ENCODE measurements at regions not wholly inside any gene's neighbourhood (a gene's known extent, or its start where the extent isn't known, plus 50 kb on each side); places are given as distances from the start of the nearest gene placed in this dataset.

DNA sequence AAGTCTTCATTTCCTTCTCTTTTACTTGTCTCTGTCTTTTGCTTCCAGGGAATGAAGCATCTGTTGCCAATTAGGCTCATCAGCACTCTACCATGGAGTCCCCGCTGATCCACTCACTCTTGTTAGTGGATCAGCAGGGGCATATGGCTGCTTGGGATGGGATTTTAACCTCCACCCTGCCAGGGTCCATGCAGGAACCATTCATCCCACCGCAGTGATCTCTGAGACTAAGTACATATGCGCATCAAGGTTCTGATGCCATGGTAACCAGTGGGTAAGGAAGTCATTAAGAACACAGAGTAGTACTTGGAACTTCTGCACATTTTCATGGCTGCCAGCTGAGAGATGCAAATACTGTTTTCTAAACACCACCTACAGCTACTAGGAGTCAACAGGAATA lies 374.0 kb upstream of the ALCAM start:
- no peak for DNase-seq

DNA sequence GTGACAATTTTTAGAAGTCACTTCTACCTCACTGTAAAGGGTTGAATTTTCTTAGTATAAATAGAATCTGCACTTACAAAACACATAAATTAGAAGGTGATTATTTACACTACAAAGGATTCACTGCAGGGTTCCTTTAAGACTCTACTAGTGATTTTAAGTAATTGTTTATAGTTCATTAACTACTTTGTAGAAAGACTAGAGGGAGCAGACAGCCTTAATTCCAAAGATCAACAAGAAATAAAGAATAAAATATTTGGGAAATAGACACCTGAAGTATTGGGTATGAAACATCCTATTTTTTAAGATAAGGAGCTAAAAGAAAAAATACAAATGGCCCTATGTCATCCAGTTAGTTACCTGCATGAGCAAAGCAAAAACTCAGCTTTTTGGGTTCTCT lies 360.5 kb upstream of the ALCAM start:
- no peak for DNase-seq

DNA sequence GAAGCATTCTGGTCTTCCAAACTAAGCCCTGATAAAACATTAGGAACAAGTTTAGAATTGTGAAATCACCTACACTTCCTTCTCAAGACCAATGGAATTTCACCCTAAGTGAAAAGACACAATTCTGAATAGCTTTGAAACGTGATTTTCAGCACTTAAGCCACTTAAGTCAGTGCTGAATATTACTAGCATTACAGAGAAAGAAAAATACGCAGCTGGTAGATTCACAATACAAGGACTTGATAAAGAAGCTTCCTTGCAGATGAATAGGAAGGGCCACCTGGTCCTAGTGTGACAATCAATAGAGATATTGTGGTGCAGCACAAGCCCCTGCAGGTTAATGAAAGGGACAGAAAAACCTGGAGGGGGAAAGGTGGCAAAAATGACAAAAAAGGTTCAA lies 353.1 kb upstream of the ALCAM start:
- no peak for DNase-seq

DNA sequence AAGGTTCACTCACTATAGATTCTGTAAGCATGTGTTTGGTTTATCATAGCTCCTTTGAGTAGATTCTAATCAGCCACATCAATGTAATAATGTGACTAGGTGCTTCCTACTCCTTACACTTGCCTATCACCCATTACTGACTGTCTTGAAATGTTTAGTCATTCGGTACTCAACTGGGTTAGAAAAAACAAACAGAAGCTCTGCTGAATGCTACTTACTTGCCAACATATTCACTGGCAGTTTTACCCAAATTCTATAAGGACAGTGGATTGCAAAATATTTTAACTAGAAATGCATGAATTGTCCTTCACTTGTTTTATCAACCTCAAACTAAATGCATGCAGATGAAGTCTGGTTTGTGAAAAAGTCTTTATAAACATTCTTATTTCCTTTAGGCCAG lies 352.1 kb upstream of the ALCAM start:
- DNase-seq = no peak

DNA sequence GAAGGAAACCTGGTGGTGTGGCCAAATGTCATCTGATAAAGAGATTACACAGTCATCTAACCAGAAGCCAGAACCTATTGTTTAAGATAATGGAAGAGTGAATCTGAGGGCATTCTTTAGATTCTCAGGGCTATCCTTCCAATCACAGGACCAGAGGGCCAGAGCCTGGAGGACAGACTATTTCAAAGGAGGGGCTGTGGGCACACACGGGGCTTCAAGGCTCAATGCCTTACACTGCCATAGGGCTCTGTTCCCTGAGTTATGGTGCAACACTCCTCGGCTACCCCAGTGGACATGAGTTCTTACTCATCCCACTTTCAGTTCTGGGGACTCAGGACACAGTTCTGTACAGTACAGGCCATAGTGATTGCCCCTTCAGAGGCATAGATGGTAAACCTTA lies 343.9 kb upstream of the ALCAM start:
- no peak for DNase-seq

DNA sequence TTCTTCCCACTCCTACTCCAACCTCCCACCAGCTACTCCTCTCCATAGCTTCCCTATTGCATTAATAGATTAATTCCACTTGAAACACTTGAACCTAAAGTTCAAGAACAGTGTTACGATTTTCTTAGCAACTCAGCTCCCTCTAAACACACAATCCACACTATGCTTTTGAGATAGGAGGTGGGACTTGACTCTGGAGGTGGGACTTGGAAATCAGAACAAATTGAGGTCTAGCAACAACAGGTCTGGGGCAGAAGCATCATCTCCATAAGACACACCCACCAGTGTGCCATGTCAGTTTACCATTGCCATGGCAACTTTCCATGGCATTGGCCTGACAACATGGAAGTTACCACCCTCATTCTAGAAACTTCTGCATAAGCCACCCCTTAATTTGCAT lies 336.5 kb upstream of the ALCAM start:
- DNase-seq = no peak

DNA sequence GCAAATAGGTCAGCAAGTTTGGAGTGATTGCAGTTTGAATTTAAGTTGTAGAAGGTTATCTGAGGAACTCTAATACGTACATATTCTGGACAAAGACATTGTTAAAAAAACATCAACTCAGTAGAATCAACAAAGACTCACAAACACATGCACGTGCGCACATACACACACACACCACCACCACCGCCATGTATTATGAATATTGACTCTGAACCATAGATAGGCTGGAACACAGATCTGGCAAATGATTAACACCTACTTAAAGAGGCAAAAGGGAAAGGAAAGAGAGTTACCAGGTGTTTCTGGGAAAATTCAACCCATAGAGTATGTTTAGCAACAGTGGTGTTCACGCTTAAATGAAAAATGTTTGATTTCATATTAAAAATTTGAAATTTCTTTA lies 334.2 kb upstream of the ALCAM start:
- no peak for DNase-seq

DNA sequence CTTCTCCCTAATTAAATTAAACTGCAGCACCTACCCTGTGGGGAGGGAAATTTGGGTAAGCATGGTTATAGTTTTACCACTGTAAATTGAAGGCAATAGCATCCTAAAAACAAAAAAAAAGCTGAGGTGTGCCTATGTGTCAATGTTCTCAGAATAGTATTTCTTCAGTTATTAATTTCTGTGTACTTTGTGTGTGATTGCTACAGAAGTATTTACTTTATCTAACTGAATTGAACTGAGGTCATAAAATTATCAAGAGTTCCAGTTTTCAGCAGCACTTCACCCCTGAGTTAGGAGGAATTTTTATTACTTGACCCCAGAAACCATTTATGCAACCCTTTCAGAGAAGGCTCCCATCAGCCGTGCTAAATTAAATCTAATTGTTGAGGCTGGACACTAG lies 333.6 kb upstream of the ALCAM start:
- DNase-seq = no peak

DNA sequence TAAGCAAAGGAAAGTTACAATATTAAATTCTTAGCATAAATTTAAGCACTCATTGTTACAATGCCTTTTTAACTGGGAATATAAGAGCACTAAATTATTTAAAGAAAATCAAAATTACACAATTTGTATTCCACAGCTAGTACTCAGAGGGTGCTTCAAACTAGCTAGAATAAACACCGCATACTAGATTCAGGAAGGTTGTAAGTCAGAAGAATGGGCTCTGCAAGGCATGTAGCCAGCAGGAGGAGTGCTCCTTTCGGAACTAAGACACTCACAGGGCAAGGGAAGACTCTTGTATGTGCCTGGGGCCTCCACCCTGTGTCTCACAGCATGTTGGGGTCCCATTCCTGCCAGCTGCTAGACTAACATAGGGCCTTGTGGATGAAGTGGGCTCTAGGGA lies 327.7 kb upstream of the ALCAM start:
- DNase-seq = no peak

DNA sequence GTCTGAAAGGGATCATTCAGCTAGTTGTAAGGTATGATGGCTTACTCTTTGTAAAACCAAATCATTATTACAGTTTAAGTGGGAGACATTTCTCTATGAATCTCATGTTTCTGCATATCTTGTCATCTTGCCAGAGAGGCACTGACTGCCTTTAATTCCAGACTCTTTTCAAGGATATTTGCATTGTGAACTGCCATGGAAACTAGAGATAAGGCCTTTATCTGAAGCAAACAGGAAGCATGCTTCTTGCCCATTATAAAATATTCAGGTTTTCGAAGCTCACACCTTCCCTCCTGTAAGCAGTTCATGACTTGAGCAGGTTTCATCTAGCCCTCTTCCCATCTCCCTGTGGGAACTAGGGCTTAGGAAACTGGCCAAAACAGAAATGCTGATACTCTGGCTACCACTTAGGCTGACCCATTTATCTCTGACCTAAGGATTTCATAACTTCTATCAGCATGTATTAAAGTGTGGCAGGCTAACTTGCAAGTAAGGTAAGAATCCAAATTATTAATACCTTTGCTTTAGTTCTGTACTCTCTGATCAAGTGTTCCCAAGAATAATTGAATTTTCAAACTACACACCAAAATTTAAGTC lies 326.6 kb upstream of the ALCAM start:
- no peak for DNase-seq

DNA sequence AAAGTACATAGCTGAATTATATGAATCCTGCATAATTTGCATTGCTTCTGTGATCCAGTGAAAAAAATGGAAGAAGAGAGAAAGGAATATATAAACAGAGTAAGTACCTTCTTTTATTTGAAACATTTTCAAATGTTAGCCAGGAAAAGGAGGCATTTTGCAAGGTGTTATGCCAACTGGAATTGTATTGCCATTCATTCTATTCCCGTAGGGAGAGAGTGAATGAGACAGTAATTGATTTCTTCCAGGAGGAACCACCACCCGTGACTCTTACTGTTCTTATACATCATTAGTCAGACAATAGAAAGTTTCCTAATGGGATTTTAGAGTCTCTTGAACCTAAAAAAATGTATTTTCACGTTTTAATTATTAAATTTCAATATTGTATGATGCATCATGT lies 324.1 kb upstream of the ALCAM start:
- no peak for DNase-seq

DNA sequence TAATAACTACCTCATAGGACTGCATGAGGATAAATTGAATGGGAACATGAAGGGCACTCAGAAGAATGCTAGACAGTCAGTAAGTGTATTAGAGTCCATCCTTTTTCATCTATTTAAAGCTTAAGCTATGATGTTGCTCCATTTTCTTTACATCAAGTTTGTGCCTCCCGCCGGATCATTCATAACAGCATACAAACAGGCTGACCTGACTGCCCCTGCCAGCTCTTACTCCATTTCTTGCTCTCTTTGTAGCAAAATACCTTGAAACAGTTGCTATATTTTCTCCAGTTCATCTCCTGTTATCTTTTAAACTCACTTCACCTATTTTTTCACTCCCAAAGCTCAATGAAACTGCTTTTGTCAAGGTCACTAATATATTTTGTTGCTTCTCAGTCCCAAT lies 315.6 kb upstream of the ALCAM start:
- no peak for DNase-seq

DNA sequence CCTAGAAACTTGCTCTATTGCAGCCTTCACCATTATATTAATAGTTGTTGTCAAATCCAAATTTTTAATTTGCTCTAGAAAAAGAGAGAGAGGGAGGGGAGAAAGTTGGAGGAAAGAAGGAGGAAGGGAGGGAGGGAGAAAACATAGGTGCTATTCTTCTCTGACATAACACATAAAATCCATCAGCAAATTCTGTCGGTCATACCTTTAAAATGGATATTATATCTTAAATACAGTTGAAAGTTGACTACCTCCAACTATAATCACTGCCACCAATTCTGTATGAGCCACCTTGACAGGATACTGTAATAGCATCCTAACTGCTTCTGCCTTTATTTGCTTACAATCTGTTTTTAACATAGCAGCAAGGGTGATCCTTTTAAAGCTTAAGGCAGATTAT lies 314.7 kb upstream of the ALCAM start:
- no peak for DNase-seq

DNA sequence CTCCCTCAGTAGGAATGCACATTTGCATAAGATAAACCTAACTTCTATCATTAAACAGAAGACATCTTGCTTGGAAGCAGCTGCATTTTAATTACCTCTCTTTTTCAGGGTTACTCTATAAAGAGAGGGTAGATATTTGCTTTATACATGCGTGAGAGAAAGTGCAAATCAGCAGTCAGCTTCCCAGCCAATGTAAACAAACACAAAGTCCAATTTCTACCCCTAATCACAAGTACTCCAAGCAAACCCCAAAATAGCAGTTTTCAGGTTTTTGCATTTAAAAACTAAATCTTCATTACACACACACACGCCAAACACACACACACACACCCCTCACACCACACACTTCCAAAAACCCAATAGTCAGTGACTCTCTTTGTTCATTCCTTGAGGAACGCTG lies 303.9 kb upstream of the ALCAM start:
- no peak for DNase-seq

DNA sequence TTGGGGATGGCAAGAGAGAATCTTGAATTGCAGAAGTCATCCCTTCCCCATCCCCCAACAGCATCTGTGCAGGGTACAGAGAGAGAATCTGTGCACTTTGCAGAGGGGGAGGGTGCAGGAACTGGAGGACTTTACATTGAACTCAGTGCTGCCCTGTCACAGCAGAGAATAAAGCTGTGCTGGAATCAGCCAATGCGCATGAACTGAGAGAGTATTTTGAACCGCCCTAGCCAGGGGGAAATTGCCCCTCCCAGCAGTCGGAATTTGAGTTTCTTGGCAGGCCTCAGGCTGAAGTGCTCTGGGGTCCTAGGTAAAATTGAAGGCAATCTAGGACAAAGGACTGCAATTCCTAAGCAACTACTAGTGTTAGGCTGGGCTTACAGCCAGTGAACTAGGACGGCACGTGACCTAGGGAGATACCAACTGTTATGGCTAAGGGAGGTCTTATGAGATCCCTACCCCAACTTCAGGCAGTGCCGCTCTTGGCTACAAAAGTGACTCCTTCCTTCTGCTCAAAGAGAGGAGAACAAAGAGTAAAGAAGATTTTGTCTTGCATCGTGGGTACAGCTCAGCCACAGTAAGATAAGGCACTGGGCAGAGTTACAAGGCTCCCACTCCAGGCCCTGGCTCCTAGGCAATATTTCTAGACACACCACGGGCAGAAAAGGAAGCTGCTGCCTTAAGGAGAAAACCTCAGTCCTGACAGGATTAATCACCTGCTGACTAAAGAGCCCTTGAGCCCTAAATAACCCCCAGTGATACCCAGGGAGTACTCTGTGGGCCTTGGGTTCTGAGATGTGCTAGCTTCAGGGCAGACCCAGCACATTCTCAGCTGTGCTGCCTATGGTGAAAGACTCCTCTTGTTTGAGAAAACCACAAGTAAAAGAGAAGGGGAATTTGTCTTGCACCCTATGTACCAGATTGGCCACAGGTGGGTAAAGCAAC lies 300.5 kb upstream of the ALCAM start:
- DNase-seq = no peak

DNA sequence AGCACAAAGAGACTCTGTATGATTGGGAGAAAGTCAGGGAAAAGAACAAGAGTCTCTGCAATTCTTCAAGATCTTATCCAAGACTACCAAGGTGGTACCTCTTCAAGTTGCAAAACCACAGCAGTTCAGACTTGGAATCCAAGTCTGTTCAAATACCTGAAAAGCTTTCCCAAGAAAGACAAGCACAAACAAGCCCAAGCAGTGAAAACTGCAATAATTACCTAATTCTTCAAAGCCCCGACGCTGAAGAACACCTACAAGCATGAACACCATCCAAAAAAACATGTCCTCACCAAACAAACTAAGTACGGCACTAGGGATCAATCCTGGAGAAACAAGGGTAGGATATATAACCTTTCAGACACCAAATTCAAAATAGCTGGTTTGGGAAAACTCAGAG lies 299.3 kb upstream of the ALCAM start:
- no peak for DNase-seq

DNA sequence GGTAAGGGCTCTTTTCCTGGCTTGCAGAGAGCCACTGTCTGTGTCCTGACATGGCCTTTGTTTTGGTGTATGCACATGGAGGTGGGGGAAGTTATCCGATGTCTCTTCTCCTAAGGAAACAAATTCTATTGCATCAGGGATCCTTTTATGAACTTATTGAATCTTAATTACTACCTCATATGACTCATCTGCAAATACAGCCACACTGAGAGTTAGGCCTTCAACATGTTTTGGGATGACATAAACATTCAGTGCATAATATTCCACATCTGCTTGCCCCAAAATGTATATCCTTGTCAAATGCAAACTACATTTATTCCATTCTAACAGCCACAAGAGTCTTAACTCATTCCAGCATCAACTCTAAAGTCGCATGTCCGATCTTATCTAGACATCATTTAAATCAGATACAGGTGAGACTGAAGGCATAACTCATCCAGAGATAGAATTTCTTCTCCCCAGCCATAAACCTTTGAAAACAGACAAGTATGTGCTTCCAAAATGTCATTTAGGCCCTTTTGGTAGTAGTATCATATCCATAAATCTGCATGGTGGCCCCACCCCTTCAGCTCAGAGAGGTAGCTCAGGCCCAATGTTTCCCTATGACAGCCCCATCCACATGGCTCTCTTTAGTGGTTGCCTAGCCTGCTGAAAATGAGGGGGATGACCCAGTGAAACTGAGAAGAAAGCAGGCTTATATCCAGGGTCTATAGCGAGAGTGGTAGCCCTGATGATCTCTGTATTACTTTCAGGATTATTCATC lies 289.5 kb upstream of the ALCAM start:
- DNase-seq = no peak

DNA sequence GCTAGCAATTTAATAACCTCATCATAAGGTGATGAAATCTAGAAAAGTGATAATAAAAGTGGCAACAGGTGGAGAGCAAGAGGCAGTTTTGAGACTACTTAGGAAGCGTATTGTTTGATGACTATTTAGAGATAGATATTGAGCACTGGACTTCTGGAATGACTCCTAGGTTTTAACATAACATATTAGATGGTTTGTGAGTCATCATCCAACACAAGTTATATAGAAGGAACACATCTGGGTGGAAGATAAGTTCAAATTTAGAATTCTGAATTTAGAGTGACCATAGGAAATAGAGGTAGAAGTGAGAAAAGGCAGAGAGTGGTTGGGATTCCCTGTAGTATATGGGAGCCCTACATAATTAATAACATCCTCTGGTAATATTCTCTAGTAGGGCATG lies 282.8 kb upstream of the ALCAM start:
- no peak for DNase-seq

DNA sequence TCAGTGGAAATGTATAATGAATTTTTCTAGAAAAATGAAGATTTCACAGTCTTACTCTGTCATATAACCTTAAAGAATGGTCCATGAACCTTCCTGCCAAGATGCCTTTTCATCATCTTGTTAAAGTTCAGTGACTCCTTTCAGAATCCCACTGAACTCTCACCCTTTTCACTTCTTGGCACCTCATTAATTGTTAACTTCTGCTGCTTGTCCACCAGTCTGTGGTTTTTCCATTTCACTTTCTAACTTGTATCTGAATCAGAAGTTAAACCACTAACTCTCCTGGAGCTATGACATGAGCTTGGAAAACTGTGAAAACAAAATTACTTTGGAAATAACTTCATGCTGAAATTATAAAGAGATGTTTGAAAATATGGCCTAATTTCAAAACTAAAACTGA lies 281.2 kb upstream of the ALCAM start:
- DNase-seq = no peak

DNA sequence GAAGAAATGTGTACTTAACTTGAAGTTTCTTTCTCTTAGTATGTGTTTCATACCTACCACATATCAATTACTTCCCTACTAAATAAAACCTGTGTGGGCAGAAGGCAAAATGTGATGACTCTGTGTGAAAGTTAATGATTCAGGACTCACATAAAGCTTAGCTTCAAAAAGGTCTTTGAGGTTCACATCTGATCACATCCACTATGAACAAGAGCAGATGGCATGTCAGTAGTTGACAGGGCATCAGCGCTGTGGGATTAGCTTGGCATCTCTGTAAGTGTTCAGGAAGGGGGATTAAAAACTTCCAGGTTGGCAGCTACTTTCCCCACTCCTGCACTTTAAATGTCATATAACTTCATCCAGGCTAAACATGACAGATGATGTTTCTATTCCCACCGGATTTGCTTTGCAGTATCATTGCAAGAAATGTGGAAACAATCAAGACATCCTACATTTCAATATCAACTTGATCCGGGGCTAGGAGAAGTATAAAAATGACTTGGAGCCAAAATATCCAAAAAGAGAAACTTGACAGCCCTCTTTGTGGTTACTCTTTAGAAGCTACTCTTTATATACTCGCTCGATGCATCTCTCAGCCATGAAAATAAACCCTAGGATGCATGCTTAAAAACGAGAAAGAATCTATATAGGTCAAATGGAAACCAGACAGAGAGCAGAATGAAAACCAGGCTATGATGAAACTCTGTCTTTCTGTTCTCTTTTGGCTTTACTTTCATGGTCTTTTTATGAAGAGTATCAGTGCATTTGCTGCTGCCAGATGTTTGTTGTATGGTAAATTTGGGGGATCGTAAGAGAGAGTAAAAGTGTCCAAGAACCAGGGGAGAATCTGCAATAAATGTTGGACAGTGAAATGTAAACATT lies 273.1 kb upstream of the ALCAM start:
- no peak for DNase-seq

DNA sequence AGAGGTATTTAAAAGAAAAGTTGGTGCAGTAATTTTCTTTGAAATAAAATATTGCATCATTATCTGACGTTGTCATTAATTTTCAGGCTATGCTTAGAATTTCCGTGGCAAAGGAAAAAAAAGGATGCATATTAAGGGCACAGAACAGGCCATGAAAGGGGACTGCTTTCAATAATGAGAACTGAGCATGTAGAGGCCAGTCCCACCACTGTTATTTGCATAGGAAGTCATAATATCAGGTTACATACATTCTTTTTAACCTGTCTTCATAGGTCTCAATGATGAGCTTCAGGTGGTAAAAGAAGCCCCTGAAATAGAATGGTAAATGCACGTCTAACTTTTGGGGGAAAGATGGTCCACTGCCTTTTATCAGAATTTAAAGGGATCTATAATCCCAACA lies 272.1 kb upstream of the ALCAM start:
- DNase-seq = no peak

DNA sequence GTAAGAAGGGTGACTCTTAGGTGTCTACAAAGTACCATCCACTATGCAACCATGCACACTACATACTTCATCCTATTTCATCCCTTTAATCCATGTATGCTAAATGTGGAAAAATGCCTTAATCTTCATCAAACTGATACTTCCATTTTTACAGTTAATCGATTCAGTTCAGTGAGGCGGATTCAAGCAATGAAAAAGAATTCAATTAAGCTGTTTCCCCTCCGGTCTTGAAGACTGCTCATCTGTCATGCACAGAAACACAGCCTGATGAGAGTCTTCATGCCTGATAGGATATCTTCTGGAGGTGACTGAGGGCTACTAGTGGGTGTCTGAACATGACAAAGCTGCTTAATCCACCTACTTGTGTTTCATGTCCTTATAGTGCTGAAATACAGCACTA lies 270.6 kb upstream of the ALCAM start:
- DNase-seq = no peak

DNA sequence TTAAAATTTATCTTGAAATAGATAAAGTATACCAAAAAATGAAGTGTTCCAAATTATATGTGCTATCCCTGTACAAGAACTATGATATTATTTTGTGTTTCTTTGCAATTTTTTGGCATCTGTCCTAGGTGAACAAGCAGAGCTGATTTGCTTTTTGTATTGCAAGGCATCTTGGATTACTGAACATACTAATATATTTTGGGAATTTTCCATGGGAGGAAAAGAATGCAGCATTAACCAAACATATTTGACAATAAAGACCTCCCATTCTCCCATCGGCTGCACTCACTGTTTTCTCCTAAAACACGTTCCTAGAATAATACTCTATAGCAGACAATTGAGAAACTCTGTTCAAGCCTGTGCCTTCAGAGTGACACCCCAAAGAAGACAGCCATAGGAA lies 265.1 kb upstream of the ALCAM start:
- DNase-seq = no peak

Measured in activated gamma-delta T cell treated with Interleukin-2 at 50 U/mL for 16 hours (primary cell).